HepG2 (cell line): ENCODE measurements at regions not wholly inside any gene's neighbourhood (a gene's known extent, or its start where the extent isn't known, plus 50 kb on each side); places are given as distances from the start of the nearest gene placed in this dataset.
"Not testable (repeated sequence)": the region's sequence is repeated elsewhere in the genome, so short reads cannot be mapped to it uniquely, and the experiment has no call there.

Experiments used
- ATAC-seq: fragments of 200-7000 bp; cut with Tn5 transposase; 3 replicates; pipeline ENCODE4 v1.9.1; 2020; ENCODE audit warnings: mild to moderate bottlenecking, moderate library complexity
- BruUV-seq: library from RNA; stranded (reverse); fragments of 400-500 nt; replicated peaks from 2 replicates; lab custom pipeline; 2021; lab: Mats Ljungman, UMichigan
- CTCF ChIA-PET: fragments of 300-600 bp; formaldehyde crosslinking; extraction: SDS; loops from one replicate; lab custom pipeline; 2021; ENCODE audit warnings: low total read pairs, inconsistent platforms, low intra/inter-chr PET ratio; lab: Yijun Ruan, JAX
- POLR2A ChIA-PET: fragments of 350-600 bp; sonication (Branson Sonifier 250); formaldehyde crosslinking; loops from one replicate; lab custom pipeline; 2020; ENCODE audit warnings: antibody characterized with exemption, inconsistent platforms; lab: Yijun Ruan, JAX
- DNase-seq: peaks from one replicate; pipeline ENCODE4 v3.0.0-alpha.2; 2015; ENCODE audit warnings: low spot score
- FAIRE-seq: peaks from 3 replicates; lab custom pipeline; 2011; peaks lifted over from hg19 to GRCh38; lab: Jason Lieb, UNC
- H2AFZ ChIP-seq: one replicate; pipeline ENCODE4 v1.6.1; 2011; ENCODE audit warnings: low read length, inconsistent platforms
- H3K27ac ChIP-seq: fragments of 300-600 bp; 3 replicates; pipeline ENCODE4 v1.8.0; 2011; ENCODE audit warnings: mixed run types, mild to moderate bottlenecking, mixed read lengths, low read length, inconsistent platforms; ENCODE audit not compliant: insufficient read depth; ENCODE audit errors: extremely low read length
- H3K27me3 ChIP-seq, 2 experiments: fragments of 200-600 bp in 1 of 2; 2 replicates in 1 of 2; 3 replicates in 1 of 2; pipeline versions ENCODE4 v1.6.0 to v1.8.0; 2011; ENCODE audit warnings: low read length in 2 of 2, mild to moderate bottlenecking in 2 of 2, moderate library complexity in 2 of 2, inconsistent platforms in 1 of 2; ENCODE audit not compliant: insufficient read depth in 2 of 2, control insufficient read depth in 1 of 2
- H3K36me3 ChIP-seq, 2 experiments: fragments of 200-600 bp in 1 of 2; replicated peaks in 1 of 2; 2 replicates in 1 of 2; 3 replicates in 1 of 2; pipeline versions ENCODE4 v1.5.1 to v1.8.0; 2011; ENCODE audit warnings: low read length in 2 of 2, inconsistent platforms in 1 of 2; ENCODE audit not compliant: insufficient read depth in 2 of 2, control insufficient read depth in 1 of 2
- H3K4me1 ChIP-seq: 2 replicates; pipeline ENCODE4 v1.5.1; 2012; ENCODE audit warnings: low read length, inconsistent platforms; ENCODE audit not compliant: insufficient read depth
- H3K4me2 ChIP-seq: 2 replicates; pipeline ENCODE4 v1.6.0; 2011; ENCODE audit warnings: low read depth, low read length, inconsistent platforms
- H3K4me3 ChIP-seq, 3 experiments: fragments of 200-600 bp in 1 of 3; sonication (generic), shearing (Covaris generic) in 1 of 3; replicated peaks in 1 of 3; 2 replicates each; pipeline ENCODE4 v1.5.1; 2011 to 2016; ENCODE audit warnings: low read length in 3 of 3, inconsistent platforms in 2 of 3, low read depth in 2 of 3, mild to moderate bottlenecking in 2 of 3, control low read depth in 1 of 3, mixed read lengths in 1 of 3; ENCODE audit not compliant: insufficient read depth in 1 of 3
- H3K79me2 ChIP-seq: one replicate; pipeline ENCODE4 v1.6.1; 2011; ENCODE audit warnings: low read length, inconsistent platforms; ENCODE audit not compliant: insufficient read depth
- H3K9ac ChIP-seq: 2 replicates; pipeline ENCODE4 v1.6.0; 2011; ENCODE audit warnings: mild to moderate bottlenecking, low read depth, low read length, inconsistent platforms; ENCODE audit not compliant: insufficient read depth
- H3K9me3 ChIP-seq: 2 replicates; pipeline ENCODE4 v1.5.1; 2012; ENCODE audit warnings: mild to moderate bottlenecking, low read length
- H4K20me1 ChIP-seq: 2 replicates; pipeline ENCODE4 v1.6.0; 2011; ENCODE audit warnings: inconsistent platforms, mild to moderate bottlenecking, low read length, moderate library complexity; ENCODE audit not compliant: insufficient read depth
- ADNP ChIP-seq: sonication (generic); formaldehyde crosslinking; IDR thresholded peaks from 2 replicates; pipeline ENCODE4 v1.4.0; 2020; ENCODE audit warnings: missing genetic modification reagents
- BHLHE40 ChIP-seq: IDR thresholded peaks from 2 replicates; pipeline ENCODE4 v1.6.1; 2011; ENCODE audit warnings: low read length, improper control_type of control experiment
- ZMYM4 ChIP-seq: sonication (generic); formaldehyde crosslinking; IDR thresholded peaks from 2 replicates; pipeline ENCODE4 v1.8.1; 2023; ENCODE audit warnings: mild to moderate bottlenecking, missing genetic modification reagents
- WGBS: methylation state at CpG from one replicate; pipeline ENCODE4 v1.1.6; 2017; ENCODE audit warnings: low lambda C conversion rate; 5-methylcytosine and 5-hydroxymethylcytosine counted together
- in situ Hi-C: cut with HindIII; loops from 2 replicates; pipeline ENCODE4 v1.10.0; 2017; ENCODE audit warnings: low pct_unique_long_range_greater_than_20kb; ENCODE audit not compliant: extremely low pct_ligation_motif_present
- intact Hi-C: fragments of 100-400 bp; cut with micrococcal nuclease; formaldehyde crosslinking; loops from one replicate; pipeline ENCODE4 v1.10.0; 2022; ENCODE audit not compliant: unreplicated experiment
- TF ChIP-seq, protein P1 (sequence below): sonication (generic); formaldehyde crosslinking; IDR thresholded peaks from 2 replicates; pipeline ENCODE4 v1.4.0; 2020; ENCODE audit warnings: missing genetic modification reagents
- TF ChIP-seq, protein P2 (sequence below): sonication (generic); formaldehyde crosslinking; IDR thresholded peaks from 2 replicates; pipeline ENCODE4 v1.5.0; 2020; ENCODE audit warnings: mild to moderate bottlenecking, missing genetic modification reagents, borderline replicate concordance

DNA sequence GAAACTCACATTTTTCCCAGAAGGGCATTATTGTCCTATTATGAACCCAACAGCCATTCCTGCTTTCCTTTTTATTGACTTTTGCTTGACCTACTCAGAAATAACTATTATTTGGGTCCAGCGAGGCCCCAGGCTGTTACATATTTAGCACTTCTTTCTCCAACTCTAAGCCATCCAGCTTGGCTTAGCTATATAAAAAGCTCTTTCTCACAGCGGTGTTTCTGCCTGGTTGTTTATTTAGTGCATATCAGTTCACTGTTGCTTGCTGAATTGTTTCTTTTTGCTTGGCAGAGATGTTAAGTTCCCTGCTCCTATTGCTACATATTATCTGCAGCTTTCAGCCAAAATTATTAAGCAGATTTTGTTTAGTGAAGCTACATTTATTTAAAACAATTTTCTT, 1156.8 kb upstream of the SEMA6A start (continued):
- TF ChIP-seq, protein P1, sequence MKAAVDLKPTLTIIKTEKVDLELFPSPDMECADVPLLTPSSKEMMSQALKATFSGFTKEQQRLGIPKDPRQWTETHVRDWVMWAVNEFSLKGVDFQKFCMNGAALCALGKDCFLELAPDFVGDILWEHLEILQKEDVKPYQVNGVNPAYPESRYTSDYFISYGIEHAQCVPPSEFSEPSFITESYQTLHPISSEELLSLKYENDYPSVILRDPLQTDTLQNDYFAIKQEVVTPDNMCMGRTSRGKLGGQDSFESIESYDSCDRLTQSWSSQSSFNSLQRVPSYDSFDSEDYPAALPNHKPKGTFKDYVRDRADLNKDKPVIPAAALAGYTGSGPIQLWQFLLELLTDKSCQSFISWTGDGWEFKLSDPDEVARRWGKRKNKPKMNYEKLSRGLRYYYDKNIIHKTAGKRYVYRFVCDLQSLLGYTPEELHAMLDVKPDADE (CRISPR knock-in tag), result no peak
- TF ChIP-seq BHLHE40 (no peak), ADNP (CRISPR knock-in tag) (no peak), ZMYM4 (CRISPR knock-in tag) (no peak)
- TF ChIP-seq, protein P2, sequence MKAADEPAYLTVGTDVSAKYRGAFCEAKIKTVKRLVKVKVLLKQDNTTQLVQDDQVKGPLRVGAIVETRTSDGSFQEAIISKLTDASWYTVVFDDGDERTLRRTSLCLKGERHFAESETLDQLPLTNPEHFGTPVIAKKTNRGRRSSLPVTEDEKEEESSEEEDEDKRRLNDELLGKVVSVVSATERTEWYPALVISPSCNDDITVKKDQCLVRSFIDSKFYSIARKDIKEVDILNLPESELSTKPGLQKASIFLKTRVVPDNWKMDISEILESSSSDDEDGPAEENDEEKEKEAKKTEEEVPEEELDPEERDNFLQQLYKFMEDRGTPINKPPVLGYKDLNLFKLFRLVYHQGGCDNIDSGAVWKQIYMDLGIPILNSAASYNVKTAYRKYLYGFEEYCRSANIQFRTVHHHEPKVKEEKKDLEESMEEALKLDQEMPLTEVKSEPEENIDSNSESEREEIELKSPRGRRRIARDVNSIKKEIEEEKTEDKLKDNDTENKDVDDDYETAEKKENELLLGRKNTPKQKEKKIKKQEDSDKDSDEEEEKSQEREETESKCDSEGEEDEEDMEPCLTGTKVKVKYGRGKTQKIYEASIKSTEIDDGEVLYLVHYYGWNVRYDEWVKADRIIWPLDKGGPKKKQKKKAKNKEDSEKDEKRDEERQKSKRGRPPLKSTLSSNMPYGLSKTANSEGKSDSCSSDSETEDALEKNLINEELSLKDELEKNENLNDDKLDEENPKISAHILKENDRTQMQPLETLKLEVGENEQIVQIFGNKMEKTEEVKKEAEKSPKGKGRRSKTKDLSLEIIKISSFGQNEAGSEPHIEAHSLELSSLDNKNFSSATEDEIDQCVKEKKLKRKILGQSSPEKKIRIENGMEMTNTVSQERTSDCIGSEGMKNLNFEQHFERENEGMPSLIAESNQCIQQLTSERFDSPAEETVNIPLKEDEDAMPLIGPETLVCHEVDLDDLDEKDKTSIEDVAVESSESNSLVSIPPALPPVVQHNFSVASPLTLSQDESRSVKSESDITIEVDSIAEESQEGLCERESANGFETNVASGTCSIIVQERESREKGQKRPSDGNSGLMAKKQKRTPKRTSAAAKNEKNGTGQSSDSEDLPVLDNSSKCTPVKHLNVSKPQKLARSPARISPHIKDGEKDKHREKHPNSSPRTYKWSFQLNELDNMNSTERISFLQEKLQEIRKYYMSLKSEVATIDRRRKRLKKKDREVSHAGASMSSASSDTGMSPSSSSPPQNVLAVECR (CRISPR knock-in tag), result no peak

DNA sequence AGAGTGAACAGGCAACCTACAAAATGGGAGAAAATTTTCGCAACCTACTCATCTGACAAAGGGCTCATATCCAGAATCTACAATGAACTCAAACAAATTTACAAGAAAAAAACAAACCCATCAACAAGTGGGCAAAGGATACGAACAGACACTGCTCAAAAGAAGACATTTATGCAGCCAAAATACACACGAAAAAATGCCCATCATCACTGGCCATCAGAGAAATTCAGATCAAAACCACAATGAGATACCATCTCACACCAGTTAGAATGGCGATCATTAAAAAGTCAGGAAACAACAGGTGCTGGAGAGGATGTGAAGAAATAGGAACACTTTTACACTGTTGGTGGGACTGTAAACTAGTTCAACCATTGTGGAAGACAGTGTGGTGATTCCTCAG, 1146.2 kb upstream of the SEMA6A start:
- H3K9ac ChIP-seq, H2AFZ ChIP-seq, H3K4me3 ChIP-seq, H3K4me2 ChIP-seq, BruUV-seq, CTCF ChIA-PET, H3K36me3 ChIP-seq, H3K27ac ChIP-seq, H3K4me1 ChIP-seq, FAIRE-seq, POLR2A ChIA-PET, H4K20me1 ChIP-seq, DNase-seq, ATAC-seq, intact Hi-C loops, in situ Hi-C loops, H3K79me2 ChIP-seq, H3K27me3 ChIP-seq: not testable (repeated sequence)
- H3K9me3 ChIP-seq, result peaks cover 32% of the 10 kb centered on the region
- 2% methylated on average over 4 of the region's 4 CpGs for WGBS
